GM12874 (cell line): ENCODE measurements at regions not wholly inside any gene's neighbourhood (a gene's known extent, or its start where the extent isn't known, plus 50 kb on each side); places are given as distances from the start of the nearest gene placed in this dataset.

Experiments used
- TF ChIP-seq, protein P1 (sequence below): IDR thresholded peaks from 2 replicates; pipeline ENCODE4 v1.5.1; 2011; ENCODE audit warnings: low read depth, mild to moderate bottlenecking, control low read depth, low read length, moderate library complexity; ENCODE audit not compliant: insufficient read depth

DNA sequence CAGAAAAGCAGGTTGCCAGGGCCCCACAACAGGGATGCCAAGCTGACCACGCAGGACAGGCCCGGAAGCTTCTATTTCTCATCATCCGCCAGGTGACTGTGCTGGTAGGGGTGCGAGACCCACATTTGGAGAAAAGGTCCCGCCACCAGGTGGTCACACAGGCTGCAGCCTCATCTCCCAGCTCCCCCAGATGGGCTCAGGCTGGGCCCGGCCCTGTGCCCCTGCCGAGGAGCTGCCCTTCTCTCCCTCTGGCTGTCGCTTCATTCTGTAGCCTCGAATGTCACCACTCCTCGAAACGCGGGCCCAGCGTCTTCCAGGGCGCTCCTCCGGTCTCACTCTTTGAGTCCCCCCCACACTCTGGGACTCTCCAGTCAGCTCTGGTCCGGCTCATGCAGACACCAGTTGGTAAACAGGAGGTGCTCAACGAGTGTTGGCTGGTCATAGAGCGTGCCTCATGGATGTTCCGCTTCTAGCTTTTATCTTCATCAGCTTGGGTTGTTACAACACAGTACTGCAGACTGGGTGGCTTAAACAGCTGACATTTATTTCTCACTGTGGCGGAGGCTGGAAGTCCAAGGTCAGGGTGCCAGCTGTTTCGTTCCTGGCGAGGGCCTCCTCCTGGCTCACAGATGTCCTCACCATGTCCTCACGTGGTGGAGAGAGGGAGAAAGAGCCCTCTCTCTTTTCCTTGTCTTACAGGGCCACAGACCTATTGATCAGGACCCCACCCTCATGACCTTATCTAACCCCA, 87.1 kb downstream of the TEX29 start:
- TF ChIP-seq, protein P1, sequence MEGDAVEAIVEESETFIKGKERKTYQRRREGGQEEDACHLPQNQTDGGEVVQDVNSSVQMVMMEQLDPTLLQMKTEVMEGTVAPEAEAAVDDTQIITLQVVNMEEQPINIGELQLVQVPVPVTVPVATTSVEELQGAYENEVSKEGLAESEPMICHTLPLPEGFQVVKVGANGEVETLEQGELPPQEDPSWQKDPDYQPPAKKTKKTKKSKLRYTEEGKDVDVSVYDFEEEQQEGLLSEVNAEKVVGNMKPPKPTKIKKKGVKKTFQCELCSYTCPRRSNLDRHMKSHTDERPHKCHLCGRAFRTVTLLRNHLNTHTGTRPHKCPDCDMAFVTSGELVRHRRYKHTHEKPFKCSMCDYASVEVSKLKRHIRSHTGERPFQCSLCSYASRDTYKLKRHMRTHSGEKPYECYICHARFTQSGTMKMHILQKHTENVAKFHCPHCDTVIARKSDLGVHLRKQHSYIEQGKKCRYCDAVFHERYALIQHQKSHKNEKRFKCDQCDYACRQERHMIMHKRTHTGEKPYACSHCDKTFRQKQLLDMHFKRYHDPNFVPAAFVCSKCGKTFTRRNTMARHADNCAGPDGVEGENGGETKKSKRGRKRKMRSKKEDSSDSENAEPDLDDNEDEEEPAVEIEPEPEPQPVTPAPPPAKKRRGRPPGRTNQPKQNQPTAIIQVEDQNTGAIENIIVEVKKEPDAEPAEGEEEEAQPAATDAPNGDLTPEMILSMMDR, result no peak

DNA sequence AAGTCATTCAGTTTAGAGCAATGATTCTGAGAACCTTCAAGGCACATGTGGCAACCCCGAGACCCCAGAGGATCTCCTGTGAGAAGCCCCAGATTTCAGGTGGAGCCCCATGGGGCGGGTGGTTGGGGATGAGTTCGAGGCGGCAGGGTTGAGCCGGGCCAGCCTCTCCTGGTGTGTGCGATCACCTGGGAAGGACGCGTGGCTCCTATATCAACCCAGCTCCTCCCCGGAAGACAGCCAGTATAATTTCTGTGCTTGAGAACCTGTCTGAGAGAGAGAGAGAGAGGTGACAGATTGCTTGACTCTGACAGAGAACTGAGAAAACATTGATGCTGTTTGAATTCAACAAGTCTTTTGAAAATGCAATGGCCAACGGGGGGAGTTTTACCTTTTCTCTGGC, 89.0 kb downstream of the TEX29 start:
- TF ChIP-seq, protein P1, result no peak

DNA sequence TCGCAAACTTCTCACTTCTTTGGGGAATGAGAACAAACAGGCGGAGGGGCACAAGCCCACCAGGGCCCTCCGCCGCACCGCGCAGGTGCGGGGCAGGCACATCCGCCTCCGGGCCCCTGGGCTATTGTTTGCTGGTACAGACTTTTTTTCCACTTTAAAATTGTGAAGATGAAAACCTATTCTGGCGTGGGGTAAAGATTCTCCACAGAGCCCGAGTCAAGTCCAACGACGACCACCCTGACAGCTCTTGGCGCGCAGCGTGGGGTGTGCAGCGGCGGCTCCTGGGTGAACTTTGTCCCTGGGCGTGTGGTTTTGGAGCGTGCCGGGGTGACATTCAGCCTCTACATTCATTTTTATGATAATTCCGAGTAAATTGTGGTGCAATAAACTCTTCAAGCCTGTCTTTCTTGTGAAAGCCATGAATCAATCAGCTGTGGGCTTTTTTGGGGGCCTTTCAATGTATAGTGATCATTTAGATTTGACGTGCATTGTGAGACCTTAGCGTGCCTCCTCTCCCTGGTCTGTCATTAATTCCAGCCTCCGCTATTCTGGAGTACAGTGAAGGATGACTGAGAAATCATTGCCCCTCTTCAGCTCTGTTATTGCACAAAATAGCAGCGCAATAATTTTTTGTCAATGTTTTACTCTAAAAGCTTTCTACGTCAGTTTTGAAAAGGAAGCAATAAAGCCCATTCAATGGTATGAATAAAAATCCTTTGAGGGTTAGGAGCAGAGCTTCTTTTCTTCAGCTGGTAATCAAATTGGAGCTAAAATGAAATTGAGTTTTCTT, 90.0 kb downstream of the TEX29 start:
- TF ChIP-seq, protein P1, result no peak

DNA sequence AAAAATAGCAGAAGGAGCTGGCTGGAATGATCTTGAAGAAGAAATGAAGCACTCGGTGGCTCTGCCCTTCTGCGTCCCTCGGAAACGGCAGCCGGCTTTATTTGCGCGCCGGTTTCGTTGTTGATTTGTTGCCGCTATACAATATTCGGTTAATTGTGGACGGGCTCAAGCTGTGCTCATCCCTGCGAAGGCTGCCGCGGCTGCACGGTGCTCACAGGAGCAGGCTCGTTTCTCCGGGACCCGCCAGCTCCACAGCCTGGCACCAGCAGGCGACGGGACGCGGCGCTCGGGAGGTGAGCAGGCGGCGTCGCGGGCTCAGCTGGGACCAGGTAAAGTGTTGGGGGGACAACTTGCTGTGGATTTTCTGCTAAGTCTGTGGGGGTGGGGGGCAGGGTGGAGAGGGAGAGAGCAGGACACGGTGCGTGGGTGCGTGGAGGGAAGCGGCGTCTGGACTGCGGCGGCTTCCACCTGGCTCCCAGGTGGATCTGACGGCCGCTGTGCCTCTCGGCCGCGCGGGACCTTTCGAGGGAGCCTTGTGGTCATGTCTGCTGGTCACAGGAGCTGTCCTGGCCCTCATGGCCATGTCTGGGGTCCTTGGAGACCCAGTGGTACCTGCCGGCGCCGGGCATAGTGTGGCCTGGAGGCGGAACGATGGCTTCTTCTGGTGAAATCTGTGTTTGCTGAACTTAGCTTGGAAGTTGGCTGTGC, 90.9 kb downstream of the TEX29 start:
- TF ChIP-seq, protein P1, result no peak

DNA sequence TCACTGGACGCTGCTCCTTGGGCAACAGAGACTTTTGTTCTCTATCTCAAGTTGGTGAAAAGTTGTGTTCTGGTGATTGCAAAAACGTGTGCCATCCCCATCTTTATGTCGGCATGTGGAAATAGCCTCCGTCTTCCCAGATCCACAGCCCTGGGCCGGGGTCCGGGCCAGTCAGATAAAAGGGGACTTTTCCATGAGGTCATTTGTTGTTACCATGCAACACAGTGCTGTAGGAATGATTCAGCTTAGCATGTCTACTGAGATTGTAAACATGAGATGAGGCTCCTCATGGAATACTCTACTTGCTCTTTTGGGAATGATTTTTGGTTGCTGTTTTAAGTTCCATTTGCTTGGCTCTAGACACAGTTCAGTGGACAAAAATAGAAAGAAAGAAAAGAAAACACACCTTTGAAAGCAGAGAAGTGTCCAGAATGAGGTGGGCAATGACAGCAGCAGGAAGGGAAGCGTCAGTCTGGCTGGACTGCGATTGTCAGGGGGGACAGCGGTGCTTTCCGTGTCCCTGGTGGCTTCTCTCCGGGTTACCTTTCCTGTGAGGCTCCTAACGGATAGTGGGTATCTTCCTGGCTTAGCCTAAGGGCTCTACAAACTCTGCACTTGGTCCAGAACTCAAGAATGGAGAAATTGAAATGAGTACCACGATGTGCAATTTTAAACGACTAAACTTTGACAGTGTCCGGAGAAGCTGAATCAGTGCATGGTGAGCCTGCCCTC, 91.6 kb downstream of the TEX29 start:
- TF ChIP-seq, protein P1, result no peak

DNA sequence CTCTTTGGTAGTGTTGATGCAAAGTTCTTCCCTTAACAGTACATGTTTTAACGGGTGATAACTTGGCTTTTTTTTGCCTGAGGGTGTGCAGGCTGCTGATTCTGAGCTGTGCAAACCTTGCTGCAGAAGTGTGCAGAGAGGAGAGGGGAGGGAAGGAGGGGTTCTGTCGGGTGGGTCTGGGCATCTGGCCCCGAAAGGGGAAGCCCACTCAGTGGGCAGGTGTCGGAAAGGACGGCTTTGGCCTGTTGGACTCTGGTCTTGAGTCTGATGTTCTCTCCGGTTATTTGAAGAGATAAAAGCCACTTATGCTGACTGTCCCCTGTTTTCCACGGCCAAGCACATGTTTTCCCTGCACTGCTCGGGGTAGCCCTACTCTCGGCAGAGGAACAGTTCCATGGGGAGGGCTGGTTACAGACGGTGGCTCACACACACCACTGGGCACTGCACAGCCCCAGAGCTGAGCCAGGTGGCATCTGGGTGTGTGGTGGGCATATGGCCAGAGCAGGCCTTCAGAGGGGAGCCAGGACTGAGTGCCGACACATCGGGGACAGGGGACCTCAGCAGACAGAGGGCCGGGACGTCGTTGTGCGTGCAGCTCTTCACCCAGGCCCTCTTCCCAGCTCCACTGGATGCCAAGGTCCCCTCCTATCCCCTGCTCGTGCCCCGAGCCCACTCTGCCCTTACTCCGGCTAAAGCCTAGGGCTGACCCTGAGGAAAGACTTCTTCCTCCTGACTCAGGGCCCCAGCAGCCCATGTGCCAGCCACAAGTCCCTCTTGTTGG, 93.2 kb downstream of the TEX29 start:
- TF ChIP-seq, protein P1, result no peak
